Kidney capillary endothelial cell (primary cell): ENCODE measurements at regions not wholly inside any gene's neighbourhood (a gene's known extent, or its start where the extent isn't known, plus 50 kb on each side); places are given as distances from the start of the nearest gene placed in this dataset.

Experiments used
- DNase-seq: peaks from one replicate; pipeline ENCODE4 v3.0.0-alpha.2; 2018; ENCODE audit warnings: low spot score

GRCh38 chr3:78148986-78149717 lies 1109.3 kb downstream of the ROBO2 start:
- DNase-seq, result no peak

- DNase-seq, result no peak
These were observed 1114.1 kb downstream of the ROBO2 start for GRCh38 chr3:78153973-78154372.

GRCh38 chr3:78154521-78155186 lies 1114.8 kb downstream of the ROBO2 start:
- DNase-seq, result no peak

GRCh38 chr3:78161736-78162135 lies 1121.8 kb downstream of the ROBO2 start:
- no peak for DNase-seq

- DNase-seq, result no peak
These were observed 1123.5 kb downstream of the ROBO2 start for GRCh38 chr3:78163379-78163778.

- no peak for DNase-seq
These were observed 1126.0 kb downstream of the ROBO2 start for GRCh38 chr3:78165876-78166275.

GRCh38 chr3:78174821-78175220 lies 1134.9 kb downstream of the ROBO2 start:
- no peak for DNase-seq

GRCh38 chr3:78176869-78177268 lies 1137.0 kb downstream of the ROBO2 start:
- no peak for DNase-seq

GRCh38 chr3:78177780-78178179 lies 1137.9 kb downstream of the ROBO2 start:
- no peak for DNase-seq

- DNase-seq, result no peak
These were observed 1138.3 kb downstream of the ROBO2 start for GRCh38 chr3:78178209-78178608.

- DNase-seq, result no peak
These were observed 1139.0 kb downstream of the ROBO2 start for GRCh38 chr3:78178740-78179363.

- no peak for DNase-seq
These were observed 1144.2 kb downstream of the ROBO2 start for GRCh38 chr3:78183906-78184599.

- no peak for DNase-seq
These were observed 1146.5 kb downstream of the ROBO2 start for GRCh38 chr3:78186404-78186803.

- no peak for DNase-seq
These were observed 1161.2 kb downstream of the ROBO2 start for GRCh38 chr3:78201091-78201490.

- DNase-seq, result peak; percentile 69
These were observed 1165.1 kb downstream of the ROBO2 start for GRCh38 chr3:78204977-78205376.

- DNase-seq, result no peak
These were observed 1181.4 kb downstream of the ROBO2 start for GRCh38 chr3:78221300-78221699.

GRCh38 chr3:78221796-78222195 lies 1181.9 kb downstream of the ROBO2 start:
- no peak for DNase-seq

GRCh38 chr3:78235841-78236240 lies 1195.9 kb downstream of the ROBO2 start:
- DNase-seq, result no peak

GRCh38 chr3:78238811-78239210 lies 1198.9 kb downstream of the ROBO2 start:
- no peak for DNase-seq

- DNase-seq, result no peak
These were observed 1202.8 kb downstream of the ROBO2 start for GRCh38 chr3:78242724-78243123.

GRCh38 chr3:78244136-78244535 lies 1204.2 kb downstream of the ROBO2 start:
- no peak for DNase-seq

GRCh38 chr3:78249294-78249693 lies 1209.4 kb downstream of the ROBO2 start:
- no peak for DNase-seq

GRCh38 chr3:78253860-78254259 lies 1214.0 kb downstream of the ROBO2 start:
- DNase-seq, result no peak
